ENCODE measurements at regions not wholly inside any gene's neighbourhood (a gene's known extent, or its start where the extent isn't known, plus 50 kb on each side); places are given as distances from the start of the nearest gene placed in this dataset.
A peak's percentile ranks its signal among the peaks of the same experiment; 100 is the strongest.

DNA sequence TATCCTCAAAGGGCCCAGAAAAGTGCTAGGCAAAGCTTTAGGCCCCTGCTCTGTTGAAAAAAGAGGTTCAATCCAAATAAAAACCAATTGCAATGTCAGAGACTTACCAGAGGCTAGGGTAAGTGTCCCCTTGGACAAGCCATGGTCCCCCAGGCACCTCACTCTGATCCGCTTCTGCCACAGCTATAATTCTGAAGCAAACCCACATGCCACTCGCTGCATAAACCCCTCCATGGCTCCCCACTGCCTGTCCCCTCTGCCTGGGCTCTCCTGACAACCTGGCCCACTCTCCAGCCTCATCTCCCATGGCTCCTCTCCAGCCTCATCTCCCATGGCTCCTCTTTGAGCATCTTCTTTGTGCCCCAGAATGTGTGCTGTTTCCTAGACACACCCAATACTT is 169.6 kb upstream of the TLE3 start:
- no peak overlapping the region for H3K27ac ChIP-seq
- H3K9me3 ChIP-seq (replicated peaks): no peaks in the 10 kb centered on the region
- no peaks in the 10 kb centered on the region for H3K36me3 ChIP-seq
- H3K4me3 ChIP-seq: no peak overlapping the region
- H3K27me3 ChIP-seq (replicated peaks): no peaks in the 10 kb centered on the region
- no peak for DNase-seq (ENCODE audit: low read depth in 1 of 2, low spot score in 2 of 2)
- H3K4me1 ChIP-seq (replicated peaks): peaks cover 17% of the 10 kb centered on the region

DNA sequence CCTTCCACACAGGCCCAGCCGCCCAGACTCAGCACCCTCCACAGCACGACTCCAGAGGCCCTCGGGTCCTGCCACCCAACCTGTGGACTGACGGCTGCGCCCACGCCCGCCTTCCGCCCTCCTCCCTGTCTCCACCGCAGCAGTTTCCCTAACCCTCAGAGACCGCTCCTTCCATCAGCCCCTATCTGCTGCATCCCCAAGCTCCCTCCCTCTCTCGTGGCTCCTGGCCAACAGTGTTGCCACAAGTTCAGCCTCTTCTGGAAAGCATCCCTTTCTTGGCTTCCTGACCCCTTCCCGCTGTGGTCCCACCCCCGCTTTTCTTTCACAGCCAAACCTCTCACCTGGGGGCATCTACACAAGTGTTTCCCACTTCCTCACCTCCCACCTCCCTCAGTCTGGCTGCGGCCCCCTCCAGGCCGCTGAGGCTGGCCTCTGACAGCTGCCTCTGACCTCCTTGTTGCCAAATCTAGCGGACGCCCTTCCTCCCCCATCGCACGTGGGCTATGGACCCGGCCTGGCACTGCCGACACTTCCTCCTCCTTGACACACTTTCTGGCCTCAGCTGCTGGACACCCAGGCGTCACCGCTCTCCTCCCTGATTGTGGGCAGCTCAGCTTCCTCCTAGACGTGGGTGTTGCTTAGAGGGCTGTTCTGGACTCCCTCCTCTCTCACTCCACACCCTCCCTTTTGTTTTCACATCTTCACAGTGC is 168.8 kb upstream of the TLE3 start:
- DNase-seq (ENCODE audit: low read depth in 1 of 2, low spot score in 2 of 2): no peak
- H3K27ac ChIP-seq: no peak overlapping the region

DNA sequence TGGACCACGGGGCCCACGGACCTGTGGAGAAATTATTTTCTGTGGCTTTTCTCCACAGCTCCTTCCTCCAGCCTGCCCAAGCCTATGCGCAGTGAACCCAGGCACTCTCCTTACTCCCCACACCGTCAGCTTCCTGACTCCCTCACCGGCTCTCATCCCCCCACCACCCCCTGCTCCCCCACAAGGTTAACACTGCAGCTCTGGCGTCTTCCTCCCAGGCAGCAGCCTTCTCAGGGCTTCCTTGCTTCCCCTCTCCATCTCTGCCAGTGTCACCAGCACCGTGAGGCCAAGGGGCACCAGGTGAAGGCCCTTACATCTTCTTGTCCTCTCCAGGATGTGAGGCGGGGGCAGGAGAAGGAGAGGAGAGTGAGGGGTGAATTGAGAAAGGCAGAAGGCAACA is 168.3 kb upstream of the TLE3 start:
- no peak overlapping the region for H3K4me3 ChIP-seq
- H3K27ac ChIP-seq: no peak overlapping the region
- H3K27me3 ChIP-seq (replicated peaks): no peaks in the 10 kb centered on the region
- H3K9me3 ChIP-seq (replicated peaks): no peaks in the 10 kb centered on the region
- peaks cover 5% of the 10 kb centered on the region for H3K4me1 ChIP-seq (replicated peaks)
- H3K36me3 ChIP-seq: no peaks in the 10 kb centered on the region
- DNase-seq (ENCODE audit: low read depth in 1 of 2, low spot score in 2 of 2): no peak

More for the DNA sequence above, 168.8 kb upstream of the TLE3 start:
- no peaks in the 10 kb centered on the region for H3K27me3 ChIP-seq (replicated peaks)
- peaks cover 11% of the 10 kb centered on the region for H3K4me1 ChIP-seq (replicated peaks)
- no peaks in the 10 kb centered on the region for H3K9me3 ChIP-seq (replicated peaks)
- no peaks in the 10 kb centered on the region for H3K36me3 ChIP-seq
- no peak overlapping the region for H3K4me3 ChIP-seq

DNA sequence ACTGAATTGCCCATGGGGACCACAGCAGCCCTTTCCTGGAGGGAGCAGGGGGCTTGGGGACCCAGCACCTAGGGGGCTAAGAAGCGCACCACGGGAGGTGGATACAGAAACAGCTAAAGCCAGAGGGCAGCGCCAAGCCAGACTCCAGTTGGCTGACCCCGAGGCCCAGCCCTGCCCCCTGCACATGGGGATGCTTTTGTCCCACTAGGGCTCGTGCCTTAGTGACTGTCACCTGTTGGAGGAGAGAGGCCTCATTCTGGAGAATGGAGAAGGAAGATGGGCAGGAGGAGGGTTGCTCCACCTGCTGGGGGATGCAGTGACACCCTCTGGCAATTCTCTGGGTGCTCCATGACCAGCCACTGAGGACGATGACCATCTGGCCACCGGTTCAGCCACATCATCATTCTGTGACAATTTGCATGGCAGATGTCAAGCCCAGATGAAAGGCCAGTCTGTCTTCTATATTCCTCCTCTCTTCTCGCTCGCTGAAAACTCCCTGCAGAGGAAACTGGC is 167.8 kb upstream of the TLE3 start:
- DNase-seq (ENCODE audit: low read depth in 1 of 2, low spot score in 2 of 2): no peak
- Histone ChIP-seq H3K4me1 (replicated peaks) (0 out of 2 replicates have a peak, but pooled peaks cover 3% of the 10 kb centered on the region), H3K9me3 (replicated peaks) (no peaks in the 10 kb centered on the region), H3K36me3 (no peaks in the 10 kb centered on the region), H3K27me3 (replicated peaks) (no peaks in the 10 kb centered on the region), H3K27ac (no peak overlapping the region), H3K4me3 (no peak overlapping the region)

DNA sequence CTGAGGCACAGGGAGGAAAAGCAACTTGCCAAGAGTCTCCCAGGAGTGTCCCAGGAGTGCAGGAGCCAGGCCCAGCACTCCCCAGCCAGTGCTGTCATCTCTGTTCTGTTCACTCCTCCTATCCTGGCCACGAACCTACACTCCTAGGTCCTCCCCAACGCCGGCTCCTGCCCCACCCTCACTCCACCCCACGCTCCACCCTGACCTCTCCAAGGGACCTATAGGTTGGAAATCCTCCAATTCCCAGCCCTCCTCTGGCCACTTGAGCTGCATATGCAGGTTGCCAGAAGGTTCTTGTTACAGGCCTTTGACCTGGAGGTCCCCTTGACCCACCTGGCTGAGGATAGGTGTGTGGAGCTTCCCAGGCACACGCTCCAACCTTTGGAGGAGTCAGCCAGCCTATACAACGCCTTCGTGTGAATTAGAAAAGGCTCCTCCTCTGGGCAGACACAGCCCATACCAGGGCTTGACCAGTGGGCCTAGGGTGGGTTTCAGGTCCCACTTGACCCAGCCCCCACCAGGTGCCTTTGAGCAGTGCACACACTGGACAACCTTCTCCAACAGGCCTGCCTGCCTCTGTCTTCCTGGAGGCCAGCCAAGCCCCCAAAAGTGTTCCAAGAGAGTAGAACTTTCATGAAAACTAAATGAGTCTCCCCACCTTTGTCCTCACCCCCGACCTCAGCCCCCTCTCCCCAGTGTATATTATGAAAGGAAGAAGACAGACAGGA is 167.2 kb upstream of the TLE3 start:
- no peak for DNase-seq (ENCODE audit: low read depth in 1 of 2, low spot score in 2 of 2)
- Histone ChIP-seq H3K4me1 (replicated peaks) (peaks cover 8% of the 10 kb centered on the region), H3K4me3 (no peak overlapping the region), H3K36me3 (no peaks in the 10 kb centered on the region), H3K9me3 (replicated peaks) (no peaks in the 10 kb centered on the region), H3K27me3 (replicated peaks) (no peaks in the 10 kb centered on the region), H3K27ac (no peak overlapping the region)

DNA sequence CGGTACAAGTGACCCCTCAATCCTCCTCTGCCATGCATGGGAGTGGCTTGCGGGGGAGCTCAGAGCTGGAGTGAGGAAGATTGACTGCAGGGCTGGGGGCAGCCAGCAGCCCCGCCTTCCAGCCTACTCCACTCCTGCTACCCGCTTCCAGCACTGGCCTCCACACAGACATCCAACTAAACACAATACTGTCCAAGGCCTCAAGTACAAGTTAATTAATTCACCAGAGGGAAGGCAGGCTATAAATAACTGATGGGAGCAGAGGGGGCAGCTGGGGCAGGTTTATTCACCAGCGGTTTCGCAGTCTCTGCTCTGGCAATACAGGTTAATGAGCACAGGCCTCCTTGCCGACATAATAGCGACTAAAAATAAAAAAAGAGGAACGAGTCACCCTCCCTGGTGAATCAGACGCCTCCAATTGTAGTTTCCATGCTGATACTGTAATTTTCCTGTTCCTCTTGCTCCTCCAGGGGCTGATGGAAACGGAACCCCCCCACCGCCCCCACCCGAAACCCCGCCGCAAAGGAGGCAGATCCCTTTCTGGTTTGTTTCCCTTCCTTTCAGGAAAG is 166.4 kb upstream of the TLE3 start:
- Histone ChIP-seq H3K36me3 (no peaks in the 10 kb centered on the region), H3K27ac (no peak overlapping the region), H3K27me3 (replicated peaks) (no peaks in the 10 kb centered on the region), H3K9me3 (replicated peaks) (no peaks in the 10 kb centered on the region), H3K4me1 (replicated peaks) (peaks cover 12% of the 10 kb centered on the region), H3K4me3 (no peak overlapping the region)
- no peak for DNase-seq (ENCODE audit: low read depth in 1 of 2, low spot score in 2 of 2)

DNA sequence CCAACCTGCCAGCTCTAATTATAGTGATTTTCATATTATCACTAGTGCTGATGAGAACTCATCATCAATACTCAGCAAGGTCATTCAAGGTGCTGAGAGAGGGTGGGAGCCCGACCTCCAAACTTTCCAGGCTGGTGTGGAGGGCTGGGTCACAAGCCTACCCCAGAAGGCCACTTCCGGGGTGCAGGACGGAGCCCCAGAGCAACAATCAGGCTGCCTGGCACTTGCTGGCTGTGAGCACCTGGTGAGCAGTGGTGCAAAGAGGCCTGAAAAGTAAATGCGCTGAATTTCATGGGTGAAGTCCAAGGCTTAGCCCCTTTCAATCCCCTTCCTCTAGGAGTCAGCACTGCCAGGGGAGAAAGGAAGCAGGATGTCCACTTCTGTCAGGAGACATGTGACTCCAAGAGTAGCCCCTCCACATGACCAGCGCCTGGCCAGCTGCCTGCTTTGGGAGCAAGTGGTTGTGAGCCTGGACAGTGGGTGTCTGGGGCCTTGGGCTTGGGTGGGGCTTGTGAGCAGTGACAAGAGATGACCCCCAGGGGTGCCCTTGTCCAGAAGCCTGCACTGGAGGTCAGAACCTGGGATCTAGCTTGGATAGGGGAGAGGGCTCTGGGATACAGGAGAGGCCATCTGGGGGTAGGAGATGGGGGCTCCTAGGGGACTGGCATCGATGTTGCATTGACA is 165.0 kb upstream of the TLE3 start:
- Histone ChIP-seq H3K9me3 (replicated peaks) (no peaks in the 10 kb centered on the region), H3K27me3 (replicated peaks) (no peaks in the 10 kb centered on the region), H3K27ac (no peak overlapping the region), H3K4me1 (replicated peaks) (peaks cover 10% of the 10 kb centered on the region), H3K4me3 (no peak overlapping the region), H3K36me3 (no peaks in the 10 kb centered on the region)
- no peak for DNase-seq (ENCODE audit: low read depth in 1 of 2, low spot score in 2 of 2)

DNA sequence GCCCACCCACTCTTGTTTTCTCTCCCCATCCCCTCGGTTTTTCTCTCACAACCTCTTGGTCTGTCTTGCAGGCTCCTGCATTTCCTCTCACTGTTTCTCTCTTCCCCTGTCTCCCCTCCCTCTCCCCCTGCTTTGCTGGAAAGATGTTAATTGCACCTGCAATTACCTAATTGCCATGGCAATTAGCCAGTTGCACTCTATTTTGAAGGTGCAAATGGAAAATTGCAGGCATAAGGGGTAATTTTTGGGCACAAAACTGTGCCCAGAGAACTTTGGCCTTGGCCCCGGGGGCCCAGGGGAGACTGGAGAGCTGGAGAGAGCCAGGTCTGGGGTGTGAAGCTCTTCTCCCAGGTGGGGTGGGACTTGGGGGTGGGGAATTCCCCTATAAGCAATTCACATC is 164.5 kb upstream of the TLE3 start:
- Histone ChIP-seq H3K36me3 (no peaks in the 10 kb centered on the region), H3K9me3 (replicated peaks) (no peaks in the 10 kb centered on the region), H3K27me3 (replicated peaks) (no peaks in the 10 kb centered on the region), H3K4me3 (no peak overlapping the region), H3K27ac (no peak overlapping the region), H3K4me1 (replicated peaks) (peaks cover 9% of the 10 kb centered on the region)
- DNase-seq (ENCODE audit: low read depth in 1 of 2, low spot score in 2 of 2): no peak

DNA sequence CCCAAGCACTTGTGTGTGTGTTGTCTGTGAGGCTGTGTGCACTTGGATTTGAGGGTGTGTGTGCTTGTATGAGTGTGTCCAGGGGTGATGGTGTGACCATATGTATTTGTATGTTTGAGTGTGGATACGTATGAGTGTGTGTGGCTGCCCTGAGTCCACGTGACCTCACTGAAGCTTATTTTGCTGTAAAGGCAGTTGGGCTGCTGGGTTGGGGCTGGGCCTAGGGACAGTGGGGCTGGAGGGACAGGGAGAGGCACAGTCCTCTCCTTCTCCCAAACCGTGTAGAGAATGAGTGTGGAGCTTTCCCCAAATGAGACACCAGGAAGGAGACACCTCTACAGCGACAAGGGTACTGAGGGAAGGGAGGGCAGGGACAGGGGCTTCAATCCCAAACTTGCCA is 163.4 kb upstream of the TLE3 start:
- DNase-seq (ENCODE audit: low read depth in 1 of 2, low spot score in 2 of 2): no peak
- Histone ChIP-seq H3K36me3 (no peaks in the 10 kb centered on the region), H3K27ac (no peak overlapping the region), H3K4me3 (no peak overlapping the region), H3K27me3 (replicated peaks) (no peaks in the 10 kb centered on the region), H3K4me1 (replicated peaks) (peaks cover 9% of the 10 kb centered on the region), H3K9me3 (replicated peaks) (no peaks in the 10 kb centered on the region)

DNA sequence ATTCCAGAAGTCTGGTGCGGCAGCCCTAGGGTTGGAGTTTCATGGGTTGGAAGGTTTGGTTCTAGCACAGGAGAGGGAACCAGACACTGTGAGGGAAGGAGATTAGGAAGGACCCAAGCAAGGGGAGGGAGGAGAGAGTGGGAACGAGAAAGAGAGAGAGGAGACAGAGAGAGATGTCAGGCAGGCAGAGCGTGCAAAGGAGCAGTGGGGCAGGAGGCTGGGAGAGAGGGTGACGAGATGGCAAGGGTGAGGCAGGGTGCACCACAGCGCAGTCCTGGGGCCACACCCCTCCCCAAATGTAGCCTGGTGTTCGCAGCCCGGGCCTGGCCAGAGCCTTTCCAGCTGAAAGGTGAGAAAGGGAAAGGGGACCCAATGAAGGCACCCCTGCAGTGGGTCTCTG is 162.9 kb upstream of the TLE3 start:
- no peak for DNase-seq (ENCODE audit: low read depth in 1 of 2, low spot score in 2 of 2)

DNA sequence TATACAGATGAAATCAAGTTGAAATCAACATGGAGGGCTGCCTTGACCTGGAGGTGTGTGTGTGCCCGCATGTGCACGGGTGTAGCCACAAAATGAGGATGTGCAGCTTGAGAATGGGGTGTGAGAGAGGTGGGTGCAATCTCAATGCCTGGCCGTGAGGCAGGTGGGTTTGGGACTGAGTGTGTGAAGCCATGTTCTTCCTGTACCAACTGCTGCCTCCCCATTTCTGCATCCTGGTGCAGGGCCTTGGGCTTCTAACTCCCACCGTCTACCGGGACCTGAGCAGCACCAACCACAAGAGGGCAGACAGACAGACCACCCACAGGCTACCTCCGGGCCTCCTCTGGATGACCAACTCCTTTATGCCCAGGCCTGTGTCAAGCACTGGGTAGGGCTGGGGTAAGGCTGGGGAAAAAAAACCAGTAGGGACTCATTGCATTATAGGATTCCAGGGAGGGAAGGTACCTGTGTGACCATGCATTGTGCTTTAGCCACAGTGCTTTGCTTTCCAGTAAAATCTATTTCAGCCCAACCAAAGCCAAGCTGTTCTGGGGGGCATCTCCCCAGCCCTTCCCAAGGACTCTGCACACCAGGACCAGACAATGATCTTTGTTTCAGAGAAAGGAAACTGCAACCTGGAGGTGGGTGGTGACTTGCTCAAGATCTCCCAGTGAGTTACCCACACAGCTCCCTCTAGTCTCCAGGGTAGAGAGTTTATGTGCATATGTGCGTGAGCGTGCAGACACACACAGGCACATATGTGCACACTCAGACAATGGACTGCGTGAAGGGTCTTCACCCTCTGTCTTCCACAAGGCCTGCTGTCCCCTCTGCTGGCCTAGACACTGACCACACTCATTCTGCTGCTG is 162.2 kb upstream of the TLE3 start:
- Histone ChIP-seq H3K4me1 (replicated peaks) (peaks cover 9% of the 10 kb centered on the region), H3K36me3 (no peaks in the 10 kb centered on the region), H3K9me3 (replicated peaks) (no peaks in the 10 kb centered on the region), H3K4me3 (no peak overlapping the region), H3K27ac (no peak overlapping the region), H3K27me3 (replicated peaks) (no peaks in the 10 kb centered on the region)
- DNase-seq (ENCODE audit: low read depth in 1 of 2, low spot score in 2 of 2): peak; percentile 39 to 65

More for the DNA sequence above, 162.9 kb upstream of the TLE3 start:
- Histone ChIP-seq H3K4me3 (no peak overlapping the region), H3K4me1 (replicated peaks) (peaks cover 9% of the 10 kb centered on the region), H3K27me3 (replicated peaks) (no peaks in the 10 kb centered on the region), H3K27ac (no peak overlapping the region), H3K9me3 (replicated peaks) (no peaks in the 10 kb centered on the region), H3K36me3 (no peaks in the 10 kb centered on the region)

DNA sequence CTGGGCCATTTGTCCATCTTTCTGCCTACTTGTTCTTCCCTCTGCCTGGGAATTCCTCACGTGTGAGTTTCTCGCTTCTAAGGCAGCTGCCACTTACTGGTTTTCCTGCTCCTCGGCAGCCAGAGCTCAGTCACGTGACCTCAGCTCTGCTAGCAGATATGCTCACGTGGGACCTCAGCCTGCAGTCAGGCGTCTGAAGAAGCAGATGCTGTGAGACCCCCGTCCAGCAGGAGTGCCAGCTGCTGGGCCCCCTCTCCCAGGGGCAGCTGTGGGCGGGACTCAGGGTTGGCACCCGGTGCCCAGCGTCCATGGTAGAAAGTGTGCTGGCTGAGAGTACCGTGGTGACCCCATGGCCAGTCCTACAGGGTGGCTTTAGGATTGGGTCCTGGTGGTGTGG is 161.3 kb upstream of the TLE3 start:
- peaks cover 9% of the 10 kb centered on the region for H3K4me1 ChIP-seq (replicated peaks)
- no peaks in the 10 kb centered on the region for H3K27me3 ChIP-seq (replicated peaks)
- H3K36me3 ChIP-seq: no peaks in the 10 kb centered on the region
- no peaks in the 10 kb centered on the region for H3K9me3 ChIP-seq (replicated peaks)
- no peak overlapping the region for H3K27ac ChIP-seq
- H3K4me3 ChIP-seq: no peak overlapping the region
- DNase-seq (ENCODE audit: low read depth in 1 of 2, low spot score in 2 of 2): no peak

DNA sequence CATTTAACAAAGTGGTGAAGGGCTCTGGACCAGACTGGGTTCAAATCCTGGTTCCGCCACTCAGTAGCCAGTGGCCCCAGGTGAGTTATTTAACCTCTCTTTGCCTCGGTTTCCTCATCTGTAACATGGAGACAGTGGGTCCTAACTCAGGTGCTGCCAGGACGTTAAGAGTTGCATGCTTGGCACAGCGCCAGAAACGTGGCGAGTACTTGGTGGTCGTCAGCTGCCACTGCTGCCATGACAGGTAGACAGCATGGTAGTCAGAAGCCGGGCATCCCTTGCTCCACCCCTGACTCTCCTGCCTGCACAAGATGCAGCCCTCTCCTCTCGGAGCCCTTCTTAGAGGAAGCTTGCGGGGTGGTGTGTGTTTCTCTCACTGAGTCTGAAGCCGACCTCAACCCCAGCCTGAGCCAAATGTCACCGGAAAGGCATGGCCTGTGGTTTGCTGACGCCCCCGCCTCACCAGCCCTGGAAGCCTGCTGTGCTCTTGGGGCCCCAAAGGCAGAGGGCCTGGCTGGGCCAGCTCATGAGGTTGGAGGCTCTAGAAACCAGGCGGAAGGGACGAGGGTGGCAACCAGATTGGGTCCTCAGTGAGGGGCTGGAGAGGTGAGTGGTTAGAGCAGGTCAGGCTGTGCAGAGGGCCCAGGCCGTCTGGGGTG is 160.8 kb upstream of the TLE3 start:
- Histone ChIP-seq H3K9me3 (replicated peaks) (no peaks in the 10 kb centered on the region), H3K4me1 (replicated peaks) (peaks cover 9% of the 10 kb centered on the region), H3K4me3 (no peak overlapping the region), H3K27ac (no peak overlapping the region), H3K36me3 (no peaks in the 10 kb centered on the region), H3K27me3 (replicated peaks) (no peaks in the 10 kb centered on the region)
- no peak for DNase-seq (ENCODE audit: low read depth in 1 of 2, low spot score in 2 of 2)
